HEK293T (cell line): ENCODE measurements at regions not wholly inside any gene's neighbourhood (a gene's known extent, or its start where the extent isn't known, plus 50 kb on each side); places are given as distances from the start of the nearest gene placed in this dataset.

Experiments
- ARNT ChIP-seq: fragments of 450-650 bp; IDR thresholded peaks from 2 replicates; pipeline ENCODE4 v1.6.1; 2017; ENCODE audit warnings: mild to moderate bottlenecking
- BHLHE40 ChIP-seq: fragments of 450-650 bp; IDR thresholded peaks from 2 replicates; pipeline ENCODE4 v1.6.1; 2016; ENCODE audit warnings: mild to moderate bottlenecking, moderate library complexity, borderline replicate concordance
- ELF4 ChIP-seq: fragments of 450-650 bp; IDR thresholded peaks from 2 replicates; pipeline ENCODE4 v1.6.1; 2017; ENCODE audit warnings: antibody characterized with exemption
- FOXA1 ChIP-seq: fragments of 450-650 bp; IDR thresholded peaks from 2 replicates; pipeline ENCODE4 v1.6.1; 2016; ENCODE audit warnings: mild to moderate bottlenecking
- SP1 ChIP-seq: fragments of 450-650 bp; IDR thresholded peaks from 2 replicates; pipeline ENCODE4 v1.6.1; 2017
- SUZ12 ChIP-seq: fragments of 450-650 bp; IDR thresholded peaks from 2 replicates; pipeline ENCODE4 v1.6.1; 2016; ENCODE audit warnings: mild to moderate bottlenecking
- ZNF384 ChIP-seq: fragments of 450-650 bp; IDR thresholded peaks from 2 replicates; pipeline ENCODE4 v1.6.1; 2016

DNA sequence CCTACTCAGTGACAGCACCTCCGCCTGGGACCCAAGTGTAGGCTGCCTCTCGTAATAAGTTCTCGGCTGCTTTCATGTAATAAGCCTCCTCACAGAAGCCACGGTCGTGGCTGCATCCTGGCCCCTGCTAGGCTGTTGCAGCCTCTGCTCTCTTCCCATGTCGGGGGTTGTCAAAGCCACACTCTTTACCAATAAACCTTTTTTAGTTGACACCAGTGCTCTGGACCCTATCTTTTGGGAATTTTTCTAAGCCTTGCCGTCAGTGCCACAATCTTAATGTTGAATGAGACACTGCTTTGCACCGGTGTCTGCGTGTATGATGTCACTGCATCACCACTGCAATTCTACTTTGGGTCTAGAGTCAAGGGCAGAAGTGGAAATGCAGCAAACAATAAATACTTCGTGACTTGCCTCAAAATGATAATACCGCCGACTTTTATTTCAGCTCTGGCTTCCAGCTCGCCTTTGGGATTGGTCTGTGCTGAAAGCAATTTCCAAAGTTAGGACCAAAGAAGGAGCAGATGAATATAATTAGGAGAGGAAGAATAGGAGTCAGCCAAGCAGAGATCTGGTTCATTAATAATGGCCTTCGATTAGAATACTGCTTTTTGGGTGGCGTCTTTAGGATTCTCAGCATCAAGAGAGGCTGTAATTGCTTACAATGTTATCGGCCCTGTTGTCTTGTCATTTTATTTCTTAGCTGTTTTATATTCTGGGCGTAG, 57.6 kb upstream of the CCN6 start:
- TF ChIP-seq FOXA1 (no peak), ELF4 (no peak), ARNT (no peak), ZNF384 (no peak), BHLHE40 (no peak), SP1 (no peak), SUZ12 (no peak)
